Stimulated activated CD4-positive, alpha-beta T cell treated with anti-CD3 and anti-CD28 coated beads, Interleukin-15, amount 100 ng/mL, for 48 hours (primary cell): ENCODE measurements at regions not wholly inside any gene's neighbourhood (a gene's known extent, or its start where the extent isn't known, plus 50 kb on each side); places are given as distances from the start of the nearest gene placed in this dataset.
"Not testable (repeated sequence)": the region's sequence is repeated elsewhere in the genome, so short reads cannot be mapped to it uniquely, and the experiment has no call there.

Experiments used
- DNase-seq, 2 donors: peaks; one replicate each; pipeline ENCODE4 v3.0.0-alpha.2; 2020; ENCODE audit warnings: low read depth in 2 of 2

- no peak for DNase-seq
Observed at GRCh38 chr3:159723295-159723694, 265.3 kb upstream of the IL12A start.

GRCh38 chr3:159724627-159725026 is 264.0 kb upstream of the IL12A start:
- DNase-seq = no peak

GRCh38 chr3:159726231-159726964 is 262.2 kb upstream of the IL12A start:
- no peak for DNase-seq

- DNase-seq = no peak
Observed at GRCh38 chr3:159727506-159727905, 261.1 kb upstream of the IL12A start.

- no peak for DNase-seq
Observed at GRCh38 chr3:159731254-159731653, 257.4 kb upstream of the IL12A start.

GRCh38 chr3:159732172-159733111 is 256.2 kb upstream of the IL12A start:
- no peak for DNase-seq

- DNase-seq = no peak
Observed at GRCh38 chr3:159733194-159733860, 255.3 kb upstream of the IL12A start.

- DNase-seq = no peak
Observed at GRCh38 chr3:159734681-159735080, 254.0 kb upstream of the IL12A start.

- no peak for DNase-seq
Observed at GRCh38 chr3:159739166-159739565, 249.5 kb upstream of the IL12A start.

- no peak for DNase-seq
Observed at GRCh38 chr3:159739969-159740368, 248.7 kb upstream of the IL12A start.

GRCh38 chr3:159741281-159741680 is 247.4 kb upstream of the IL12A start:
- no peak for DNase-seq

- DNase-seq = no peak
Observed at GRCh38 chr3:159748425-159748824, 240.2 kb upstream of the IL12A start.

GRCh38 chr3:159749406-159749805 is 239.2 kb upstream of the IL12A start:
- no peak for DNase-seq

GRCh38 chr3:159751146-159751545 is 237.5 kb upstream of the IL12A start:
- DNase-seq = no peak

- DNase-seq = no peak
Observed at GRCh38 chr3:159751752-159752151, 236.9 kb upstream of the IL12A start.

- DNase-seq = not testable (repeated sequence)
Observed at GRCh38 chr3:159756279-159757207, 232.1 kb upstream of the IL12A start.

- DNase-seq = no peak
Observed at GRCh38 chr3:159757341-159758060, 231.1 kb upstream of the IL12A start.

- DNase-seq = no peak
Observed at GRCh38 chr3:159760046-159760445, 228.6 kb upstream of the IL12A start.

- DNase-seq = no peak
Observed at GRCh38 chr3:159761369-159761768, 227.3 kb upstream of the IL12A start.

GRCh38 chr3:159761848-159762635 is 226.6 kb upstream of the IL12A start:
- DNase-seq = no peak
